Lower leg skin (tissue), 3 donors: ENCODE measurements at regions not wholly inside any gene's neighbourhood (a gene's known extent, or its start where the extent isn't known, plus 50 kb on each side); places are given as distances from the start of the nearest gene placed in this dataset.

Experiments
- CTCF ChIP-seq, 3 donors: fragments of 450-650 bp; IDR thresholded peaks; one replicate each; pipeline ENCODE4 v1.5.1; 2016; ENCODE audit warnings: antibody characterized with exemption in 3 of 3, mild to moderate bottlenecking in 3 of 3, moderate library complexity in 2 of 3
- POLR2A ChIP-seq, 2 donors: fragments of 450-650 bp; IDR thresholded peaks; one replicate each; pipeline ENCODE4 v1.6.1; 2016 to 2017; ENCODE audit warnings: antibody characterized with exemption in 2 of 2, mild to moderate bottlenecking in 1 of 2, moderate library complexity in 1 of 2

GRCh38 chr10:120097766-120098165 is 205.2 kb downstream of the SEC23IP start:
- no peak for TF ChIP-seq POLR2A (IDR thresholded peaks at IDR 0.05)
- no peak for TF ChIP-seq CTCF (IDR thresholded peaks at IDR 0.05)
